ENCODE measurements at regions not wholly inside any gene's neighbourhood (a gene's known extent, or its start where the extent isn't known, plus 50 kb on each side); places are given as distances from the start of the nearest gene placed in this dataset.

DNA sequence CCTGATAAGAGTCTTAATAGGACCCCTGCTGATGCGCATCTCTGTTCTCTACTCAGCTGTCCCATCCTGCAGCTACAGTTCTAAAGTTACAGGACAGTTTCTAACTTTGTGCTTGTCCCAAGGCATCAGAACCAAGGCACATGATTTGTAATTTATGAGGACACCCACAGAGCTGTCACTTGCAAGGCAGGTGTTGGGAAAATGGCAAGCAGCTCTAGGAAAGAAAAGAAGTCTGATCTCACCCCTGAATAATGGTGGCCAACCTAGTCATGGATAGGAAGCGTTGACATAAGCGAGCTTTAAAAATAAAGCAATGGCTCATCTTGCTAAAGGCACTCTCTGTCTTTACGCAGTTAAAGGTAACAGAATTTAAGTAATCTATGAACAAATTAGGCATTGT is 127.6 kb upstream of the VGLL2 start:
- Histone ChIP-seq H4K91ac (ENCODE audit: low read depth, low read length, poor library complexity) (no peak overlapping the region), H3K4ac (ENCODE audit: low read length) (no peak overlapping the region), H4K8ac (ENCODE audit: low read depth, low read length) (no peak overlapping the region), H3K27ac (replicated peaks; ENCODE audit: low read length) (no peak overlapping the region), H3K9me3 (replicated peaks in 1 of 2; ENCODE audit: control insufficient read depth in 2 of 2, insufficient read depth in 1 of 2, low read depth in 1 of 2, low read length in 2 of 2) (no peaks in the 10 kb centered on the region), H3K4me3 (ENCODE audit: low read length in 2 of 2) (no peak overlapping the region), H3K18ac (ENCODE audit: low read length) (no peak overlapping the region), H3K4me2 (ENCODE audit: insufficient read depth, low read length, poor library complexity, severe bottlenecking) (no peak overlapping the region), H2BK12ac (ENCODE audit: low read length) (no peak overlapping the region), H3K79me1 (ENCODE audit: low read depth, low read length) (no peaks in the 10 kb centered on the region), H3K9ac (ENCODE audit: low read depth, low read length, poor library complexity) (no peak overlapping the region), H3K4me1 (ENCODE audit: control insufficient read depth in 2 of 2, insufficient read depth in 1 of 2, low read depth in 1 of 2, low read length in 2 of 2) (no peaks in the 10 kb centered on the region), H3K36me3 (replicated peaks in 1 of 2; ENCODE audit: control insufficient read depth in 2 of 2, insufficient read depth in 2 of 2, low read length in 2 of 2) (no peaks in the 10 kb centered on the region), H3K23ac (ENCODE audit: low read depth, low read length, poor library complexity) (no peak overlapping the region), H3K27me3 (ENCODE audit: control insufficient read depth in 3 of 3, insufficient read depth in 3 of 3, low read depth in 1 of 3, low read length in 3 of 3) (no peaks in the 10 kb centered on the region), H2BK5ac (ENCODE audit: low read length) (no peak overlapping the region), H2BK120ac (ENCODE audit: low read depth, low read length) (no peak overlapping the region), H3K14ac (ENCODE audit: low read length) (no peak overlapping the region), H2AFZ (ENCODE audit: low read length) (no peak overlapping the region), H2AK5ac (ENCODE audit: low read depth, low read length) (no peak overlapping the region), H2BK15ac (ENCODE audit: low read length) (no peak overlapping the region)
- DNase-seq (ENCODE audit: low spot score): no peak
- WGBS, 2 donors (ENCODE audit: extremely low coverage in 2 of 2, insufficient read length in 2 of 2, insufficient replicate concordance in 1 of 2): no CpG with 5 or more reads among the region's 4 CpGs

DNA sequence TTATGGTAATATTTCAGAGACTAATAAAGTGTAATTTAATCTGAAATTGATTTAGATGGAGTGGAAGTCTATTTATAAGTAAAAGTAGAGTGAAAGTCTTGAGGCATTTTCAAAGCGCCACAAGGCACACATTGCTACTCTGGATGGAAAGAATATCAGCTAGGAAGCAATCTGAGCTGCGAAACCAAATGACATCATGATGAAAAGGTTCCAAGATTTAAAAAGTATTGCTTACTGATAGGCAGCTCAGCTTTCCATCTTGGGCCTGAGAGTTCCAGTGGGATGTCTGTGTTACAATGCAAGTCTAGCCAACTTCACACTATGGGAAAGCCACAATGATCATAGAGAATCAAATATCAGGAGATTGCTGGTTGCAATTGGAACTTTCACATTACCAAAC is 126.9 kb upstream of the VGLL2 start:
- no peaks in the 10 kb centered on the region for H3K36me3 ChIP-seq (replicated peaks in 1 of 2; ENCODE audit: control insufficient read depth in 2 of 2, insufficient read depth in 2 of 2, low read length in 2 of 2)
- H2BK5ac ChIP-seq (ENCODE audit: low read length): no peak overlapping the region
- H3K9ac ChIP-seq (ENCODE audit: low read depth, low read length, poor library complexity): no peak overlapping the region
- H3K9me3 ChIP-seq (replicated peaks in 1 of 2; ENCODE audit: control insufficient read depth in 2 of 2, insufficient read depth in 1 of 2, low read depth in 1 of 2, low read length in 2 of 2): no peaks in the 10 kb centered on the region
- H3K4me1 ChIP-seq (ENCODE audit: control insufficient read depth in 2 of 2, insufficient read depth in 1 of 2, low read depth in 1 of 2, low read length in 2 of 2): no peaks in the 10 kb centered on the region
- no peak overlapping the region for H3K14ac ChIP-seq (ENCODE audit: low read length)
- H3K4me3 ChIP-seq (ENCODE audit: low read length in 2 of 2): no peak overlapping the region
- no peaks in the 10 kb centered on the region for H3K27me3 ChIP-seq (ENCODE audit: control insufficient read depth in 3 of 3, insufficient read depth in 3 of 3, low read depth in 1 of 3, low read length in 3 of 3)
- H2BK12ac ChIP-seq (ENCODE audit: low read length): no peak overlapping the region
- H3K18ac ChIP-seq (ENCODE audit: low read length): no peak overlapping the region
- DNase-seq (ENCODE audit: low spot score): no peak
- H2BK120ac ChIP-seq (ENCODE audit: low read depth, low read length): no peak overlapping the region
- no CpG with 5 or more reads among the region's 2 CpGs for WGBS, 2 donors (ENCODE audit: extremely low coverage in 2 of 2, insufficient read length in 2 of 2, insufficient replicate concordance in 1 of 2)
- H2AK5ac ChIP-seq (ENCODE audit: low read depth, low read length): no peak overlapping the region
- H4K8ac ChIP-seq (ENCODE audit: low read depth, low read length): no peak overlapping the region
- H4K91ac ChIP-seq (ENCODE audit: low read depth, low read length, poor library complexity): no peak overlapping the region
- no peaks in the 10 kb centered on the region for H3K79me1 ChIP-seq (ENCODE audit: low read depth, low read length)
- no peak overlapping the region for H3K4me2 ChIP-seq (ENCODE audit: insufficient read depth, low read length, poor library complexity, severe bottlenecking)
- no peak overlapping the region for H3K27ac ChIP-seq (replicated peaks; ENCODE audit: low read length)
- no peak overlapping the region for H3K4ac ChIP-seq (ENCODE audit: low read length)
- no peak overlapping the region for H3K23ac ChIP-seq (ENCODE audit: low read depth, low read length, poor library complexity)
- H2BK15ac ChIP-seq (ENCODE audit: low read length): no peak overlapping the region
- H2AFZ ChIP-seq (ENCODE audit: low read length): no peak overlapping the region

DNA sequence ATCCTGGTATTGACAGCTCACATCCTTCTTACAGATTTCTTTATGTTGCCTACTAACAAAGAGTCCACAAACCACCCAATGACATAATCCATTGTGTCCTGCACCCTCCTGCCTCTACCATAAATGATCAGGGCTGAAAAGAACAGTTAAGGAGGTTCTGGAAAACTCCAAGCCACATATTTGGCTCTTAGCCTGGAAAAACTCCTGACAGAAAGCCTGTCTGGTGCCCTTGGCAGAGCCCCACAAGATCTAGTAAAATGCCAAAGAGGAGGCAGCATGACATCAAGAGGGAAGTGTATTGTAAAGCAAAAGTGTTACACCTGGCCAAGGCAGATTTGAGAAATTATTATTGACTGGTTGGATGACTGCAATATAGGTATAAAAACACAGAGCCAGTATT is 126.4 kb upstream of the VGLL2 start:
- Histone ChIP-seq H3K36me3 (replicated peaks in 1 of 2; ENCODE audit: control insufficient read depth in 2 of 2, insufficient read depth in 2 of 2, low read length in 2 of 2) (no peaks in the 10 kb centered on the region), H2AFZ (ENCODE audit: low read length) (no peak overlapping the region), H3K4me2 (ENCODE audit: insufficient read depth, low read length, poor library complexity, severe bottlenecking) (no peak overlapping the region), H3K4me3 (ENCODE audit: low read length in 2 of 2) (no peak overlapping the region), H3K9me3 (replicated peaks in 1 of 2; ENCODE audit: control insufficient read depth in 2 of 2, insufficient read depth in 1 of 2, low read depth in 1 of 2, low read length in 2 of 2) (no peaks in the 10 kb centered on the region), H3K27me3 (ENCODE audit: control insufficient read depth in 3 of 3, insufficient read depth in 3 of 3, low read depth in 1 of 3, low read length in 3 of 3) (no peaks in the 10 kb centered on the region), H2BK5ac (ENCODE audit: low read length) (no peak overlapping the region), H2BK12ac (ENCODE audit: low read length) (no peak overlapping the region), H2AK5ac (ENCODE audit: low read depth, low read length) (no peak overlapping the region), H3K23ac (ENCODE audit: low read depth, low read length, poor library complexity) (no peak overlapping the region), H3K4me1 (ENCODE audit: control insufficient read depth in 2 of 2, insufficient read depth in 1 of 2, low read depth in 1 of 2, low read length in 2 of 2) (no peaks in the 10 kb centered on the region), H3K79me1 (ENCODE audit: low read depth, low read length) (no peaks in the 10 kb centered on the region), H4K91ac (ENCODE audit: low read depth, low read length, poor library complexity) (no peak overlapping the region), H3K9ac (ENCODE audit: low read depth, low read length, poor library complexity) (no peak overlapping the region), H4K8ac (ENCODE audit: low read depth, low read length) (no peak overlapping the region), H2BK120ac (ENCODE audit: low read depth, low read length) (no peak overlapping the region), H3K18ac (ENCODE audit: low read length) (no peak overlapping the region), H3K27ac (replicated peaks; ENCODE audit: low read length) (no peak overlapping the region), H2BK15ac (ENCODE audit: low read length) (no peak overlapping the region), H3K4ac (ENCODE audit: low read length) (no peak overlapping the region), H3K14ac (ENCODE audit: low read length) (no peak overlapping the region)
- no peak for DNase-seq (ENCODE audit: low spot score)

DNA sequence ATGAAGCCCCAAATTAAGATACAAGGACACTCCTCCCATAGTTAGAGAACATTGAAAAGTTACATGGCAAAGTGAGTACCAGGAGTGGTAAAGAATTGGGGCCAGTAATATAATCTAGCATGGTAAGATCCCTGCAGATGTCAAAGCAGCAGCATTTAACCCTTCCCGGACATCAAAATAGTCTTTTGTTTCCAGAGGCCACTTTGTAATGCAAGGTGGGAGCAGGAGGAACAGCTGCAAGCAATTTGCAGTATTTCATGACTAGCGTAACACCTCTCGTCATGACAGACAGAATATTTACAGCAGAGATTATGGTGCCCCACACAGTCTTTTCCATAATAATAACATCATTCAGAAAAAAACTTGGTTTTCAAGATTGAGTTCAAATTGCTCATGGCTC is 123.2 kb upstream of the VGLL2 start:
- no peaks in the 10 kb centered on the region for H3K4me1 ChIP-seq (ENCODE audit: control insufficient read depth in 2 of 2, insufficient read depth in 1 of 2, low read depth in 1 of 2, low read length in 2 of 2)
- H2AFZ ChIP-seq (ENCODE audit: low read length): no peak overlapping the region
- H3K18ac ChIP-seq (ENCODE audit: low read length): no peak overlapping the region
- no peak for DNase-seq (ENCODE audit: low spot score)
- H3K9ac ChIP-seq (ENCODE audit: low read depth, low read length, poor library complexity): no peak overlapping the region
- H2AK5ac ChIP-seq (ENCODE audit: low read depth, low read length): no peak overlapping the region
- H3K4me2 ChIP-seq (ENCODE audit: insufficient read depth, low read length, poor library complexity, severe bottlenecking): no peak overlapping the region
- no peak overlapping the region for H2BK5ac ChIP-seq (ENCODE audit: low read length)
- H4K8ac ChIP-seq (ENCODE audit: low read depth, low read length): no peak overlapping the region
- H2BK12ac ChIP-seq (ENCODE audit: low read length): no peak overlapping the region
- no peak overlapping the region for H3K14ac ChIP-seq (ENCODE audit: low read length)
- H3K4me3 ChIP-seq (ENCODE audit: low read length in 2 of 2): no peak overlapping the region
- H3K9me3 ChIP-seq (replicated peaks in 1 of 2; ENCODE audit: control insufficient read depth in 2 of 2, insufficient read depth in 1 of 2, low read depth in 1 of 2, low read length in 2 of 2): no peaks in the 10 kb centered on the region
- no peak overlapping the region for H3K23ac ChIP-seq (ENCODE audit: low read depth, low read length, poor library complexity)
- H2BK120ac ChIP-seq (ENCODE audit: low read depth, low read length): no peak overlapping the region
- no CpG with 5 or more reads among the region's 3 CpGs for WGBS, 2 donors (ENCODE audit: extremely low coverage in 2 of 2, insufficient read length in 2 of 2, insufficient replicate concordance in 1 of 2)
- H3K27ac ChIP-seq (replicated peaks; ENCODE audit: low read length): no peak overlapping the region
- H2BK15ac ChIP-seq (ENCODE audit: low read length): no peak overlapping the region
- H3K36me3 ChIP-seq (replicated peaks in 1 of 2; ENCODE audit: control insufficient read depth in 2 of 2, insufficient read depth in 2 of 2, low read length in 2 of 2): no peaks in the 10 kb centered on the region
- H3K4ac ChIP-seq (ENCODE audit: low read length): no peak overlapping the region
- H3K79me1 ChIP-seq (ENCODE audit: low read depth, low read length): no peaks in the 10 kb centered on the region
- no peak overlapping the region for H4K91ac ChIP-seq (ENCODE audit: low read depth, low read length, poor library complexity)
- H3K27me3 ChIP-seq (ENCODE audit: control insufficient read depth in 3 of 3, insufficient read depth in 3 of 3, low read depth in 1 of 3, low read length in 3 of 3): no peaks in the 10 kb centered on the region
